CD4-positive, alpha-beta T cell treated with Interferon alpha-2 for 1 hour (primary cell): ENCODE measurements at regions not wholly inside any gene's neighbourhood (a gene's known extent, or its start where the extent isn't known, plus 50 kb on each side); places are given as distances from the start of the nearest gene placed in this dataset.
"Not testable (repeated sequence)": the region's sequence is repeated elsewhere in the genome, so short reads cannot be mapped to it uniquely, and the experiment has no call there.

Experiments
- DNase-seq, 2 donors: peaks; one replicate each; pipeline ENCODE4 v3.0.0-alpha.2; 2020 to 2022

- DNase-seq, result no peak
Observed at GRCh38 chr17:33986088-33986487, 269.0 kb upstream of the CCL2 start.

DNA sequence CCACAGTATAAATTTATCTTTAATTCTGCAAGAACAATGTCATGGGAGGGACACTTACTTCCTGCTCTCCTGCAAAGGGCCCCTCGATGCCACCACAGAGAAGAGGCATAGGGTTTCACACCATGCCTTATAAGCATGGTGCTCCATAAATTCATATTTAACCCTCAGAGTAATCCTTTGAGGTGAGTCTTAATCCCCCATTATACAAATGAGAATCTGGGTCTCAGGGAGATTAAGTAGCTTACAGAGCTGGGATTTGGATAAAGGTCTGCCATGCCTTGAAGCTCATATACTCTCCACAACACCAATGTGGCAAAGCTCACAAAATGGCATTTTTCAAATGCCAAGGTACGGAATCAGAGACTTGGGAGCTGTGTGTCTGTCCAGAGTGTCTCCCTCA, 268.5 kb upstream of the CCL2 start:
- no peak for DNase-seq

DNA sequence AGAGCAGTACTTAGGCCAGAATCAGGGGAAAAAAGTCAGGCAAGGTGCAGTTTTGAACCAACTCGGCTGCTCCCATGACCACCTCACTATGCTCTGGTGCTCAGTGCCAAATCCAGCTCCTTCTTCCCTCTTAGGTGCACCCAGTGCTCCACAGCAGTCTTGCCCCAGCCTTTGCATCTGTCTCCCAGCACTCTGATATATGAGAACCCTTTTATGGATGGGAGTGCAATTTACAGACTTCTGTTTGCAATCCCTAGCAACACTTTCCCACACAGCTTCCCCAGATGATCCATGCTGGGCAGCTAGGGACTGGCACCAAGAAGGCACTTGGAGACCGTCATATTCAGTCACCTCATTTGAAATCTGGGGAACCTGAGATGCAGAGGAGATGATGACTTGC, 267.9 kb upstream of the CCL2 start:
- no peak for DNase-seq

- DNase-seq, result no peak
Observed at GRCh38 chr17:33989361-33990148, 265.5 kb upstream of the CCL2 start.

DNA sequence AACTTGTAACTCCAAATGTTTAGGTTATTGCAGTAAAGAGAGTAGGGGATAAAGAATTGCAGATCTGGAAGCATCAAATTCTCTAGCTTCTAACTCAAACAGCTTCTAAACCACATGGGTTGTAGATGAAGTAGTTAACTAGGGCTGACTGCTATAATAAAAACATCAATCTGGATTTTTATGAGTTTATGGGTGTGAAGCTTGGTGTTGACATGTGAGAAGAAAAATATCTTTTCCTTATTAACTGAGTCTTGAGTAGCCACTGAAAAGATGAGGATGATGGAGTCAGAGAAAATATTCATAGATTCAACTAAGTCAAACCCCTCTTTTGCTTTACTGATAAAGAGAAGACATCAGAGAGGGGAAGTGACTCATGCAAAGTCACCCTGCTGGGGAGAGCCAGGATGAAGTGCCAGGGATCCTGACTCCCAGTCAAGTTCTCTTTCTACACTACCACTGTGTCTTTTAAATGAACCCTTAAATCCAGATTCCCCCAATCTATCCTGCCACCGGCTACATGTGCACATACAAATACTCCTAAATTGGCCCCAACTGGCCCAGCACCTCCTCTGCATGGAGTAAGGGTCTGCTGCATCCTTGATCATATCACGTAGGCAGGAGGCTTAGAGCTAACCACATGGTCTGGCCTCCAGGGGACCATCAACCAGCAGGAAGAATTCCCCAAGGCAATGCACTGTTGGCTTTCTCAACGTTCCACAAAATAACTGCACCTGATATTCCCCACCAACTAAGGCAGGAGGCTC, 264.0 kb upstream of the CCL2 start:
- DNase-seq, result no peak

- no peak for DNase-seq
Observed at GRCh38 chr17:33992113-33992512, 263.0 kb upstream of the CCL2 start.

- DNase-seq, result no peak
Observed at GRCh38 chr17:34000639-34001038, 254.4 kb upstream of the CCL2 start.

DNA sequence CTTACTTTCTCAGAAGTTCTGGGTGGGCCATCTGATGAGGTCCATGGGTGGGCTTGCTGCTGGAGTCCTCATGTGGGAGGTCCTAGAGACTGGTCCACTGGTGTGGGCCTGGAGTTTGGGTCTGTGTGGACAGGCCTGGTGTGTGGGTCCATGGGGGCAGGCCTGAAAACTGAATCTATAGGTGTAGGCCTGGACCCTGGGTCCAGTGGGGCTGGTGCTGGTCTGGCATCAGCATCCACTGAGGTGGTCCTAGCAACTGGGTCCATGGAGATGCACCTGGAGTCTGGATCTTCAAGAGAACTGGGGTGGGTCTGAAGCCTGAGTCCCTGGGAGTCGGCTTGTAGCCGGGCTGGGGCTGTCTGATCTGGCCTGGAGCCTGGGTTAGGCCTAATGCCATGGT, 253.8 kb upstream of the CCL2 start:
- DNase-seq, result no peak

DNA sequence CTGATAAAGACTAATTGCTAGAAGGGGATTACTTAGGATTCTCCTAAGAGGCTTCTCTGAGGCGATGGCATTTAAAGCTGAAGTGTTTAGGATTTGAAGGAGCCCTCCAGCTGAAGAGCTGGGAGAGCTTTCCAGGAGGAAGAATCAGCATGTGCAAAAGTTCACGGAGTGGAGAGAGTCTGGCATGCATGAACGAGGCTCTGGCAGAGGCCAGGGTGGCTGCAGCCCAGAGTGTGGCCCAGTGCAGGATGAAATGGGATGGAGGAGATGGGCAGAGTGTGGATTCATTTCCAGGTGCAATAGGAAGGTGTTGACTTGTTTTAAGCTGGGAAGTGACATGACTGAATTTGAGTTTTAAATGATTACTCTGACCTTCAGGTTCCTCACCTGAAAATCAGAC, 249.0 kb upstream of the CCL2 start:
- DNase-seq, result no peak

- DNase-seq, result no peak
Observed at GRCh38 chr17:34008125-34008524, 247.0 kb upstream of the CCL2 start.

DNA sequence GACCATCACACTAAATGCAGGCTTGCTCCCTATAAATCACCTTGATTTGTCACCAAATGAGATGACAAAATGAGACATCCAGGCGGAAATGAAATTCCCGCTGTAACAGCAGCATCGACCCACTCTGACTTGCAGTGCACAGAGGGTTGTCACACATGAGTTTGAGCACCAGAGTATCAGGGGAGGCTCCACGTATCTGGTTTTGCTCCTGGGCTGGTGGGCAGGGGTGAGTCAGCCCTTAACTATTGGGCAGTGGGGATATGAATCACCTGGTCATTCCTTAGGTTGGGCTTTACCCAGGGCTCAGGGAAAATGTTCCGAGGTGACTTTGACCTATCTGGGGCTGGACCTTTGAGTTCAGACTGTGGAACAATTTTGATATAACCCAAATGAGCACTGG, 245.2 kb upstream of the CCL2 start:
- no peak for DNase-seq

GRCh38 chr17:34010534-34010933, 244.6 kb upstream of the CCL2 start:
- DNase-seq, result no peak

DNA sequence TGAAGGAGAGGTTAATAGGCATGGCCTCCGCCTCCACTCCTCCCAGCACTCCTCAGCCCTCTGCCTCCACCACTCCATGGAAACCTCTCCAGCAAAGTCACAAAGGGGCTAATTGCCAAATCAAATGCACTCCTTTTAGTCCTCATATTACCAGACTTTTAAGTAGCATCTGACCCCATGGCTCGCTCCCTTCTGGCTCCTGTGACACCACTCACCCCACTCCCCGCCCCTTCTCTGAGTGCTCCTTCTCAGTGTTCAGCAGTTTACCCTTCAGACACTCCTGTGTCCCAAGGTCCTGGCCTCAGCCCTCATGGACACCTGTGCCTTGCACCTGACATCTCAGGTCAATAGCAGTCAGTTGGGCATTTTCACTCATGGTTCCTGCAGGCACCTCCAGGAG, 243.5 kb upstream of the CCL2 start:
- no peak for DNase-seq

DNA sequence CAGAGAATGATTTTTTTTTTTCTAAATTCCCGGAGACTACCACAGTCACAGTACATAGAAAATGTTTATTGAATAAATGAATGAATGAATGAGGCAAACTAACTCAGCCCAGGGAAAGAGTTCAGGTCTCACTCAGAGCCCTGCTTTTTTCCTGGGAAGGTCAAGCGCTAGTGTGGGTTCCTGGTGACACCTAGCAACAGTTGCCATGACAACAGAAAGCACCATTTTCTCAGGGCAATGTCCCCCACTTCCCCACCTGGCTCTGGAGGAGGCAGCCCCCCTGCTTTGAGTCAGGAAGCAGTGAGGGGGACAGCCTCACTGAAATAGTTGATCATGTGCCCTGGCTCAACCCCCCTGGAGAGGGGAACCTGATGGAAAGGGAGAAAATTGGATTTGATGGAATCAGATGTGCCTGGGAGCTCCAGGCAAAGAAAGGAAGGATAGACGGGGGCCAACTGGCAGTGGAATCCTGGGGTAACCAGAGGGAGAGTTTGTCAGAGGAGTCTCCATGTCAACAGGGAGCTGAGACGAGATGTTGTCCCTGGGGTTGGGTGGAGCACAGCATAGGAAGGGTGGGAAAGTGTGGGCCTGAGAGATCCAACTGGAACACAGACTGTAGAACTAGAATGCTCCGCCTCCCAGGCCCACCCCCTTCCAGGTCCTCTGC, 242.2 kb upstream of the CCL2 start:
- no peak for DNase-seq

- no peak for DNase-seq
Observed at GRCh38 chr17:34015253-34015652, 239.8 kb upstream of the CCL2 start.

DNA sequence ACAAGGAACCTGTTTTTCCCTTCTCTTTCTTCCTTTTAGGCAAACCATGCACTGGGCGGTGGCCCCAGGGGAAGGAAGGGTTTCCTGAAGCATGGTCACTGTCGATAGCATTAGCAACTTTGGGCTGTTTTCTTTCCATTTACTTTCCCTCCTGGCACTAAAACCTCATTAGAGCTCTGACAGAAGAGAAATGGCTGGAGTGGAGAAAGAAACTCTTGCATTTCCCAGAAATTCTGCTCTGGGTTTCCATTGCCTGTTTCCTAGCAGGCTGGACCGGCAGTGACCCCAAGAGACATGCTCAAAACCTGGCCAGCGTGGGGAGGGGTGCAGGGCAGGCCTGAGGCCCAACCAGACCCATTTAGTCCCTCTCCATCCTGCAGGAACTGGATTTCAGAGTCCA, 230.7 kb upstream of the CCL2 start:
- DNase-seq, result no peak

GRCh38 chr17:34024806-34025551, 230.1 kb upstream of the CCL2 start:
- no peak for DNase-seq

DNA sequence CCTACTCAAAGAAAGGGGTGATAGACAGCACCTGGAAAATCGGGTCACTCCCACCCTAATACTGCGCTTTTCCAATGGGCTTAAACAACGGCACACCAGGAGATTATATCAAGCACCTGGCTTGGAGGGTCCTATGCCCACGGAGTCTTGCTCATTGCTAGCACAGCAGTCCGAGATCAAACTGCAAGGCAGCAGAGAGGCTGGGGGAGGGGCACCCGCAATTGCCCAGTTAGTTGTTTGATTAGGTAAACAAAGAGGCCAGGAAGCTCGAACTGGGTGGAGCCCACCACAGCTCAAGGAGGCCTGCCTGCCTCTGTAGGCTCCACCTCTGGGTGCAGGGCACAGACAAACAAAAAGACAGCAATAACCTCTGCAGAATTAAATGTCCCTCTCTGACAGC, 224.5 kb upstream of the CCL2 start:
- not testable (repeated sequence) for DNase-seq

DNA sequence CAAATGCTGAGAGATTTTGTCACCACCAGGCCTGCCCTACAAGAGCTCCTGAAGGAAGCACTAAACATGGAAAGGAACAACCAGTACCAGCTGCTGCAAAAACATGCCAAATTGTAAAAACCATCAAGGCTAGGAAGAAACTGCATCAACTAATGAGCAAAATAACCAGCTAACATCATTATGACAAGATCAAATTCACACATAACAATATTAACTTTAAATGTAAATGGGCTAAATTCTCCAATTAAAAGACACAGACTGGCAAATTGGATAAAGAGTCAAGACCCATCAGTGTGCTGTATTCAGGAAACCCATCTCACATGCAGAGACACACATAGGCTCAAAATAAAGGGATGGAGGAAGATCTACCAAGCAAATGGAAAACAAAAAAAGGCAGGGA, 222.8 kb upstream of the CCL2 start:
- DNase-seq, result not testable (repeated sequence)

GRCh38 chr17:34038786-34039185, 216.3 kb upstream of the CCL2 start:
- not testable (repeated sequence) for DNase-seq

DNA sequence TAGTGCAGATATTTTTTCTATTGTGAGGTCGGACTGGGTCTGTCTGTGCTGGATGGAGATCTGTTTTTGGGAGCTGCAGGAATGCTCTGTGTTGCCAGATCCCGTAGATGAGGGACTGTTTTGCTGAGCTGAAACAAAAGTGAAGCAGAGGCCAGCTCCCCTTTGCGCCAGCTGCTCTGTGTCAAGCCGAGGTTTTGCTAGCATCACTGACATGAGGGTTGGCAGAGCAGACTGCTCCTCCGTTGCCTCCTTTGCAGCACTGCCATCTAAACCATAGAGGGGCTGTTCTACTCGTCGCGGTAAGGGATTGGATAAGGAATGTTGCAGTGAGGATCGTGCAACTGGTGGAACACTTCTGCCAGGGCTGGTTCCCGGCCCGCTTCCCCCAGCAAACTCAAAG, 215.9 kb upstream of the CCL2 start:
- DNase-seq, result not testable (repeated sequence)

DNA sequence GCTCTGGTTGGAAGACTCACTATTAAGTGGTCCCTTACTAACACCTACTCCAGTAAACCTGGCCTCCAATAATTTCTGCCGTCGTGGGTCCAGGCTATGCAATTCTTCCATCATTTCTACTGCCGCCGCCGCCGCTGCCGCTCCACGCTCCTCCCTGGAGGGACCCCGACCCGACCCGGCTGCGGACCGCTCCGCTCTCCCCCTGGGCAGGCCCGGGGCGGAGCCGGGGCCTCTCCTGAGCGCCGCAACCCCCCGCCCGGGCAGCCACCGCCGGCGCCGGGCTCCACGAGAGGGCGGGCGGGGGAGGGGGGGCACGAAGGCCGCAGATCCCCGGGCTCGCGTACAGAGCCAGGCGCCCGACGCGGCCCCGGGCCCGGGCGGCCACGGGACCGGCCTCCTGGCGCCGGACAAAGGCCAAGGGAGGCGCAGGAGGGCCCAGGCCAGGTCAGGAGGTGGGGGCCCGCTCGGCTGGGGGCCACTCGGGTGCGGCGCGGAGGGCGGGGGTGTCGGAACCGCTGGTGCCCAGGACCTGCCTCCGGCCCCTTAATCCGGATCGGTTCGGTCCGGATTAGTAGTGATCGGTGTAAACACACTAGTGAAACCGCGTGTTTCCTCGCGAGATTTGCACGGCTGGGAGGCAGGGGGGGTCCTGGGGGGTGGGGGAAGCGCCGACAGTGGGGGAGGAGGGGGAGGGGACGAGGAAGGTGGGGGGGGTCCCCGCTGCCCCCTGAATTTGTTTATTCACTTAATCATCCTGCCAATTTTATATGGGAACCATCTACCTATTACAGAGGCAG, 215.1 kb upstream of the CCL2 start:
- DNase-seq, result peak; percentile 53 to 65
